ENCODE measurements at regions not wholly inside any gene's neighbourhood (a gene's known extent, or its start where the extent isn't known, plus 50 kb on each side); places are given as distances from the start of the nearest gene placed in this dataset.
"Not testable (repeated sequence)": the region's sequence is repeated elsewhere in the genome, so short reads cannot be mapped to it uniquely, and the experiment has no call there.

- no peak for DNase-seq (ENCODE audit: extremely low read depth, low read depth)
- no peak for TF ChIP-seq CTCF (IDR thresholded peaks at IDR 0.05; ENCODE audit: low read depth, low read length, missing control alignments)
- H3K4me3 ChIP-seq (replicated peaks; ENCODE audit: low read depth, low read length), result no peak overlapping the region
Observed at GRCh38 chr5:25481463-25481862, 836.7 kb upstream of the CDH10 start.

- DNase-seq (ENCODE audit: extremely low read depth, low read depth), result no peak
- TF ChIP-seq CTCF (IDR thresholded peaks at IDR 0.05; ENCODE audit: low read depth, low read length, missing control alignments), result no peak
- no peak overlapping the region for H3K4me3 ChIP-seq (replicated peaks; ENCODE audit: low read depth, low read length)
Observed at GRCh38 chr5:25459082-25459481, 814.3 kb upstream of the CDH10 start.

GRCh38 chr5:25458628-25459027 lies 813.9 kb upstream of the CDH10 start:
- no peak for DNase-seq (ENCODE audit: extremely low read depth, low read depth)
- no peak for TF ChIP-seq CTCF (IDR thresholded peaks at IDR 0.05; ENCODE audit: low read depth, low read length, missing control alignments)
- H3K4me3 ChIP-seq (replicated peaks; ENCODE audit: low read depth, low read length), result no peak overlapping the region

GRCh38 chr5:25453500-25453899 lies 808.7 kb upstream of the CDH10 start:
- TF ChIP-seq CTCF (IDR thresholded peaks at IDR 0.05; ENCODE audit: low read depth, low read length, missing control alignments), result no peak
- no peak for DNase-seq (ENCODE audit: extremely low read depth, low read depth)
- no peak overlapping the region for H3K4me3 ChIP-seq (replicated peaks; ENCODE audit: low read depth, low read length)

- DNase-seq (ENCODE audit: extremely low read depth, low read depth), result no peak
Observed at GRCh38 chr5:25451294-25451693, 806.5 kb upstream of the CDH10 start.

GRCh38 chr5:25448646-25449045 lies 803.9 kb upstream of the CDH10 start:
- no peak overlapping the region for H3K4me3 ChIP-seq (replicated peaks; ENCODE audit: low read depth, low read length)
- no peak for TF ChIP-seq CTCF (IDR thresholded peaks at IDR 0.05; ENCODE audit: low read depth, low read length, missing control alignments)
- no peak for DNase-seq (ENCODE audit: extremely low read depth, low read depth)

More at GRCh38 chr5:25451294-25451693, 806.5 kb upstream of the CDH10 start:
- TF ChIP-seq CTCF (IDR thresholded peaks at IDR 0.05; ENCODE audit: low read depth, low read length, missing control alignments), result no peak
- H3K4me3 ChIP-seq (replicated peaks; ENCODE audit: low read depth, low read length), result no peak overlapping the region

- no peak for DNase-seq (ENCODE audit: extremely low read depth, low read depth)
- no peak for TF ChIP-seq CTCF (IDR thresholded peaks at IDR 0.05; ENCODE audit: low read depth, low read length, missing control alignments)
- no peak overlapping the region for H3K4me3 ChIP-seq (replicated peaks; ENCODE audit: low read depth, low read length)
Observed at GRCh38 chr5:25448190-25448621, 803.4 kb upstream of the CDH10 start.

GRCh38 chr5:25446061-25446420 lies 801.3 kb upstream of the CDH10 start:
- not testable (repeated sequence) for H3K4me3 ChIP-seq (replicated peaks; ENCODE audit: low read depth, low read length); DNase-seq (ENCODE audit: extremely low read depth, low read depth)

- not testable (repeated sequence) for DNase-seq (ENCODE audit: extremely low read depth, low read depth); H3K4me3 ChIP-seq (replicated peaks; ENCODE audit: low read depth, low read length)
Observed at GRCh38 chr5:25445381-25446060, 800.7 kb upstream of the CDH10 start.

All from HFF-Myc (cell line).